GM23248 (cell line): ENCODE measurements at regions not wholly inside any gene's neighbourhood (a gene's known extent, or its start where the extent isn't known, plus 50 kb on each side); places are given as distances from the start of the nearest gene placed in this dataset.

Source experiments
- EZH2 ChIP-seq: fragments of 200-600 bp; sonication (generic); IDR thresholded peaks from 2 replicates; pipeline ENCODE4 v1.6.1; 2018; ENCODE audit warnings: antibody characterized with exemption, mild to moderate bottlenecking; ENCODE audit not compliant: insufficient read depth, poor library complexity, severe bottlenecking
- EZH2phosphoT487 ChIP-seq: fragments of 200-600 bp; sonication (generic); IDR thresholded peaks from 2 replicates; pipeline ENCODE4 v1.6.1; 2018; ENCODE audit warnings: antibody characterized with exemption, moderate library complexity, mild to moderate bottlenecking, low read depth; ENCODE audit not compliant: insufficient read depth

DNA sequence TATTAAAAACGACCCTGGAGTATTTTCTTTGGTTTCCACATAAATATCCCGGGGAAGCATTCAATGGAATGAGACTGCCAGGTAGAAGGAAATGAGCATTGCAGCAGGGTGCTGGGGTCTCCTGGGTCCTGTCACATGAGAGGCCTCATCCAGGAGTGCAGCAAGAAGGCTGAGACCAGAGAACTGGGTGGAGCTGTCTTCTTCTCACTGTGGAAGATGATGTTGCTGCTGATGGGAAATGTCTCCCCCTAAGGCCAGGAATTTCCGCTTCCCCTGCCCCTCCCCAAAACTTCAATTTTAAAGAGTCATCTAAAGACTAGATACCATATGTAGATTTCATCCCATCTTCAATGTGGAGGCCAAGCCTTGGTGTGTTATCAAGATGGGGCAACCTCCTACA, 95.2 kb upstream of the SIX2 start:
- no peak for TF ChIP-seq EZH2phosphoT487
- TF ChIP-seq EZH2: no peak
